Activated CD4-positive, alpha-beta T cell treated with anti-CD3 and anti-CD28 coated beads, Interleukin-2, amount 50 U/mL, for 48 hours (primary cell): ENCODE measurements at regions not wholly inside any gene's neighbourhood (a gene's known extent, or its start where the extent isn't known, plus 50 kb on each side); places are given as distances from the start of the nearest gene placed in this dataset.

Experiments used
- DNase-seq, 2 experiments: peaks; one replicate each; pipeline ENCODE4 v3.0.0-alpha.2; 2020

- no peak for DNase-seq
Observed at GRCh38 chr7:98514211-98515031, 102.7 kb upstream of the NPTX2 start.

- no peak for DNase-seq
Observed at GRCh38 chr7:98511175-98511574, 105.9 kb upstream of the NPTX2 start.

GRCh38 chr7:98509836-98510235, 107.2 kb upstream of the NPTX2 start:
- DNase-seq: no peak

DNA sequence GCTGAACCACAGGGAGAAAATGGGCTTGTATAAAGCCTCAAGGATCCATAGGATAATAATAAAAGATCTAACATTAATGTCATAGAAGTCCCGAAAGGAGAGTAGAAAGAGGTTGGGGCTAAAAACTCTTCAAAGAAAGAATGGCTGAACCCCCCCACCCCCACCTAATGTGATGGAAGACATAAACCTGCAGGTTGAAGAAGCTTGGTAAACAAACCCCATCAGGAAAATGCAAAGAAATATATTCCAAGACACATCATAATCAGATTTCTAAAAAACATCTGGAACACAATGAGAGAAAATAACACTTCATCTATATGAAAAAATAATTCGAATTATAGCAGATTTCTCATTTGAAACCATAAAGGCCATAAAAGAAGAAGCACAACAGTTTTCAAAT, 105.6 kb upstream of the BAIAP2L1 start:
- DNase-seq: no peak

GRCh38 chr7:98500764-98501163, 99.9 kb upstream of the BAIAP2L1 start:
- DNase-seq: no peak

- no peak for DNase-seq
Observed at GRCh38 chr7:98496618-98497017, 95.7 kb upstream of the BAIAP2L1 start.

- no peak for DNase-seq
Observed at GRCh38 chr7:98495200-98495955, 94.5 kb upstream of the BAIAP2L1 start.

GRCh38 chr7:98493030-98493778, 92.3 kb upstream of the BAIAP2L1 start:
- DNase-seq: no peak

DNA sequence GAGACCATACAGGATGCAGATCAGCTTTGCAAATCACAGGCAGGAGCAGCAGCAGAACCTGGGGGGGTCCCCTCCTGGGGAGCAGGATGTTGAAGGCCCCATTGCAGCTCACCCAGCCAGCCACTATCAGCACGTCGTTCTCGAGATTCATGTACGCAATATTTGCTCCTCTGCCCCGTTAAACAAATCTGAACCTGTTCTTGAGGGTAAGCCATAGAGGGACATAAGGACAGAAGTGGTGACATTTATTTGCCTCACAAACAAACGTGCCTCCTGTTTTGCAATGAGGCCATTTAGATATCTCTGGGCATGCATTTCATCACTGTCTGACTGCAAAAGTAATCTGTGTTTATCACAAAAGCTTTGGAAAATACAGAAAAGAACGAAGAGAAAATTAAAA, 87.3 kb upstream of the BAIAP2L1 start:
- no peak for DNase-seq

GRCh38 chr7:98483964-98484545, 83.2 kb upstream of the BAIAP2L1 start:
- DNase-seq: no peak

GRCh38 chr7:98483276-98483963, 82.5 kb upstream of the BAIAP2L1 start:
- no peak for DNase-seq

DNA sequence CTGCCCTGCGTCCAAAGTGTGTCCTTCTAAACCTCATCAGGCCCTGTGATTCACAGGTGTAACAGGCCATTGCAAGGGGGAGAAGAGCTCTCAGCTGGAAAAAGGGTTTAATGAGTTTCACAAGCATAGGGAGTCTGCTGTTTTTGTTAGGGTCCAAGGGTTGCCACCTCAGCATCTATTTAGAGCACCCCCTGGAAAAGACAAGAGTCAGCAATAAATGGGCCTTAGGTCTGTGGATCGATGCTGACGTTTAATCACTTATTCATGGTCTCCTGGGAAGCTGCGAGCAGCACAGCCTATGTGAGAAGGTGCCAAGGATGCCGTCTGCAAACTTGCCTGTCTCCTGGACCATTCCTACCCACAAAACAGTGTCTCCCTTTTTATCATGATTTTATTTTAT, 78.4 kb upstream of the BAIAP2L1 start:
- DNase-seq: no peak

- DNase-seq: no peak
Observed at GRCh38 chr7:98475352-98475751, 74.5 kb upstream of the BAIAP2L1 start.

DNA sequence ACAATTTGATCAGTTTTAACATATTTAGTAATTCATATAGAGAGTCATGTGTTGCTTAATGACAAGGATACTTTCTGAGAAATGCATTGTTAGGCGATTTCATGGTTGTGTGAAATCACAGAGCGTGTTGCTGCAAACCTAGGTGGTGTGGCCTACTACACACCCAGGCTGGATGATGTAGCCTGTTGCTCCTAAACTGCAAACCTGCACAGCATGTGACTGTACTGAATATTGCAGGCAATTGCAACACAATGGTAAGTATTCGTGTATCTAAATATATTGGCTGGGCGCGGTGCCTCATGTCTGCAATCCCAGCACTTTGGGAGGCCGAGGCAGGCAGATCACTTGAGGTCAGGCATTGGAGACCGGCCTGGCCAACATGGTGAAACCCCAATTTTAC, 73.7 kb upstream of the BAIAP2L1 start:
- no peak for DNase-seq

DNA sequence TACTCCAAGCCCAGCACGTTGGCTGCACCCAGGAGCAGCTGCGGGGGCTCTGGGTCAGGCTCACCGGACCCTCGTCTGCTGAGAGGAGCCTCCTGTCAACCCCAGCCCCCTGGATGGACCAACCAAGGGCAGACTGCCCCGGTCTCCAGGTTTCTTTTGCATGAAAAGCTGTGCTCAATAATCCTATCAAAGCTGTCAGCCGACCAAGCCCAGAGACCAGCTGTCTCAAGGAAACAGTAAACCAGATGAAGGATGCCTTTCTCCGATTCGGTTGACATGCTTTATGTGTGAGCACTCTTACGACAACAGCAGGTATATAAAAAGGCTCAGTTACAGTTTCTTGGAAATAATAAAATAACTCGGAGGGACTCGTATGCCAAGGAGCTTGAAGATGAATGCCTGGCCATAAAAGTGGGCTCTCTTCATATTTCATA, 71.6 kb upstream of the BAIAP2L1 start:
- no peak for DNase-seq

- DNase-seq: peak; percentile 16 to 30
Observed at GRCh38 chr7:98470485-98471240, 69.8 kb upstream of the BAIAP2L1 start.

GRCh38 chr7:98469088-98469487, 68.2 kb upstream of the BAIAP2L1 start:
- no peak for DNase-seq

DNA sequence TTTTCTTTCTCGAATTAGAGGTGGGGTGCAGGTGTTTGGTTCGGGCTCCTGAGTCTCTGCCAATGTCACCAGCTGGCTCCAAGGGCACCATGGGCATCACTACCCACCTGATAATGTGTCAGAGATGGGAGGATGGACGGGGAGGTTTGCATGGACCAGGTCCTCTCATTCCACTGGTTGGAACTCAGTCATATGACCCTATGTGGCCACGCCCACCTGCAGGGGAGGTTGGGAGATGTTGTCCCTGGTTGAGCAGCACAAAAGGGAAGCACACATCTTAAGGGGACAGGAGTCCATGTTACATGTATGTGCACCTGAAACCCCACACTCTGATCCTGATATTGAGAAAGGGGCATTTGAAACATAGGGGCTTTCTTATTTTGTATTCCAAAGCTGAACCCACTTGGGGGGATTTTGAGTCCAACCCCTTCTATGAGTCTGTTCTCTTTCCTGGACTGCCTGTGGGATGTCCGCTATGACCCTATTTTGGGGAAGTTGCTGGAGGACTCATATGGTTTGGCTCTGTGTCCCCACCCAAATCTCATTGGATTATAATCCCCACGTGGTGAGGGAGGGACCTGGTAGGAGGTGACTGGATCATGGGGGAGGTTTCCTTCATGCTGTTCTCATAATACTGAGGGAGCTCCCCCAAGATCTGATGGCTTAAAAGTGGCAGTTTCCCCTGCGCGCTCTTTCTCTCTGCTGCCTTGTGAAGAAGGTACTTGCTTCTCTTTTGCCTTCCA, 66.9 kb upstream of the BAIAP2L1 start:
- no peak for DNase-seq

DNA sequence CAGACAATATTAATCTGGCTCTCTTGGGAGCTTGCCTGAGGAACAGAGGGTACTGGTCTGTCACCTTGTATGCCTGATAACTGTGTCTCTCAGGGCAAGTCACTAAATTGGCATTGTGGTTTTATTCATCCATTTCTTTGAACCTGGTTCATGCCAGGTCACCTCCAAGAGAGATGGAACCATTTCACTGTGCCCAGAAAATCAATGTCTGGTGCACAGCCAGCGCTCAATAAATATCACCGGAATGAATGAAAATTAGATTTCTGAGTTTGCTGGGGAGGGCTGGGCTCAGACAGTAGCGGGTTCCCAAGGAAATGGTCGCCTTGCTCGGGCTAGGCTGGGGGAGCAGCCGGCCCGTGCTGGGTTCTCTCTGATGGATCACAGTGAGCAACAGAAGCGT, 64.1 kb upstream of the BAIAP2L1 start:
- DNase-seq: no peak

- DNase-seq: no peak
Observed at GRCh38 chr7:98464558-98464940, 63.7 kb upstream of the BAIAP2L1 start.
